Hepatocyte (in vitro differentiated cells): ENCODE measurements at regions not wholly inside any gene's neighbourhood (a gene's known extent, or its start where the extent isn't known, plus 50 kb on each side); places are given as distances from the start of the nearest gene placed in this dataset.

Source experiments
- DNase-seq: peaks from one replicate; pipeline ENCODE4 v3.0.0-alpha.2; 2016; ENCODE audit warnings: low spot score
- H2AFZ ChIP-seq: fragments of 200-600 bp; sonication (generic); 2 replicates; pipeline ENCODE4 v1.6.0; 2016; ENCODE audit warnings: antibody characterized with exemption, mild to moderate bottlenecking
- H3K27ac ChIP-seq: fragments of 200-600 bp; sonication (generic); 2 replicates; pipeline ENCODE4 v1.5.1; 2016; ENCODE audit warnings: mild to moderate bottlenecking
- H3K27me3 ChIP-seq: fragments of 200-600 bp; sonication (generic); 2 replicates; pipeline ENCODE4 v1.6.1; 2016
- H3K36me3 ChIP-seq: fragments of 200-600 bp; sonication (generic); replicated peaks from 2 replicates; pipeline ENCODE4 v1.5.1; 2016; ENCODE audit warnings: low read depth; ENCODE audit not compliant: insufficient read depth
- H3K4me1 ChIP-seq: fragments of 200-600 bp; sonication (generic); 2 replicates; pipeline ENCODE4 v1.5.1; 2016; ENCODE audit warnings: mild to moderate bottlenecking, moderate library complexity; ENCODE audit not compliant: insufficient read depth
- H3K4me2 ChIP-seq: fragments of 200-600 bp; sonication (generic); 2 replicates; pipeline ENCODE4 v1.6.0; 2016
- H3K4me3 ChIP-seq: fragments of 200-600 bp; sonication (generic); 2 replicates; pipeline ENCODE4 v1.5.1; 2016; ENCODE audit warnings: mild to moderate bottlenecking
- H3K79me2 ChIP-seq: fragments of 200-600 bp; sonication (generic); 2 replicates; pipeline ENCODE4 v1.6.0; 2017; ENCODE audit warnings: mild to moderate bottlenecking
- H3K9me2 ChIP-seq: fragments of 200-600 bp; sonication (generic); replicated peaks from 2 replicates; pipeline ENCODE4 v1.6.0; 2017; ENCODE audit warnings: mild to moderate bottlenecking; ENCODE audit not compliant: insufficient read depth
- H3K9me3 ChIP-seq: fragments of 200-600 bp; sonication (generic); 2 replicates; pipeline ENCODE4 v1.5.1; 2016; ENCODE audit warnings: low read depth, mild to moderate bottlenecking
- H4K20me1 ChIP-seq: fragments of 200-600 bp; sonication (generic); 2 replicates; pipeline ENCODE4 v1.6.0; 2016; ENCODE audit warnings: mild to moderate bottlenecking; ENCODE audit not compliant: insufficient read depth, poor library complexity, severe bottlenecking
- EZH2 ChIP-seq: fragments of 200-600 bp; sonication (generic); IDR thresholded peaks from 2 replicates; pipeline ENCODE4 v1.6.1; 2016; ENCODE audit warnings: antibody characterized with exemption, mild to moderate bottlenecking, borderline replicate concordance
- EZH2phosphoT487 ChIP-seq: fragments of 200-600 bp; sonication (generic); IDR thresholded peaks from one replicate; pipeline ENCODE4 v1.6.1; 2018; ENCODE audit warnings: antibody characterized with exemption, mild to moderate bottlenecking, low read depth, moderate library complexity; ENCODE audit not compliant: unreplicated experiment, severe bottlenecking
- WGBS: methylation state at CpG from one replicate; pipeline ENCODE4 v1.1.6; 2016; ENCODE audit warnings: low lambda C conversion rate; ENCODE audit errors: missing lambda C conversion rate; 5-methylcytosine and 5-hydroxymethylcytosine counted together
- TF ChIP-seq, protein P1 (sequence below): fragments of 200-600 bp; sonication (generic); IDR thresholded peaks from 2 replicates; pipeline ENCODE4 v1.5.1; 2016; ENCODE audit warnings: antibody characterized with exemption, mild to moderate bottlenecking; ENCODE audit not compliant: poor library complexity

DNA sequence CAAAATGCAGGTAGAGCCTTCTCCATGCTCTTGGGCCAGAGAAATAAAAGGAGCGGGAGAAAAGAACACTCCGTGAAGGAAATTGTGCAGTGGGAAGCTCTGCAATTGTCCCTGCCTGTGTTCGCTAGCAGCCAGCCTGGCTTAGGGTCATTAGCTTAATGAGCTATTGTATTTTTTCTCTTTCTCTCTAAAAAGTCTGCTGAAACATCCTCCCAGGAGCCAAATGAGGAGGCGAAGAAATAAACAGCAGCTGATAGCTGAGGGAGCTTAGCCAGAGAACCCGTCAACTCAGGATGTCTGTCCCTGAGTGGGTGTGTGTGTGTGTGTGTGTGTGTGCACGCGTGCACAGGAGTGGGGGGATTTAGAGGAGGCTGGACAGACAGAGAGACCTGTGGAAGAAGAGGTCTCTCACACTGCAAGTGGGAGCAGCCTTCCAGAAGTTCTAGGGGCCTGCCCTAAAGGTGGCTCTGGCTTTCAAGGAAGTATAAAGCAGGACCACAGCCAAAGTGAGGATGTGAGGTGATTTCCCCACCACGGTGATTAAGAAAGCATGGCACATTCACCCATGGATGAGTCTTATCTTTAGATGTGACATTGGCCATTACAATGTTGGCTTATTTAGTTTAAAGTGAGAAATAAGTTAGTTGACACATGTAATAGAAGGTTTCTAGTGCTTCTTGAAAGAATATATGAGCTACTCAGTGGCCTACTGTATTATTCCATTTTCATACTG, 690.4 kb downstream of the RNF144A start:
- Histone ChIP-seq H3K9me2 (no peaks in the 10 kb centered on the region), H3K79me2 (no peaks in the 10 kb centered on the region), H2AFZ (no peak overlapping the region), H3K4me2 (no peak overlapping the region), H3K9me3 (no peaks in the 10 kb centered on the region), H3K27ac (no peak overlapping the region), H3K36me3 (no peaks in the 10 kb centered on the region), H3K4me3 (no peak overlapping the region), H3K4me1 (no peaks in the 10 kb centered on the region), H4K20me1 (no peaks in the 10 kb centered on the region), H3K27me3 (no peaks in the 10 kb centered on the region)
- WGBS, result 78% methylated on average over 8 of the region's 8 CpGs
- DNase-seq, result no peak
- TF ChIP-seq, protein P1, sequence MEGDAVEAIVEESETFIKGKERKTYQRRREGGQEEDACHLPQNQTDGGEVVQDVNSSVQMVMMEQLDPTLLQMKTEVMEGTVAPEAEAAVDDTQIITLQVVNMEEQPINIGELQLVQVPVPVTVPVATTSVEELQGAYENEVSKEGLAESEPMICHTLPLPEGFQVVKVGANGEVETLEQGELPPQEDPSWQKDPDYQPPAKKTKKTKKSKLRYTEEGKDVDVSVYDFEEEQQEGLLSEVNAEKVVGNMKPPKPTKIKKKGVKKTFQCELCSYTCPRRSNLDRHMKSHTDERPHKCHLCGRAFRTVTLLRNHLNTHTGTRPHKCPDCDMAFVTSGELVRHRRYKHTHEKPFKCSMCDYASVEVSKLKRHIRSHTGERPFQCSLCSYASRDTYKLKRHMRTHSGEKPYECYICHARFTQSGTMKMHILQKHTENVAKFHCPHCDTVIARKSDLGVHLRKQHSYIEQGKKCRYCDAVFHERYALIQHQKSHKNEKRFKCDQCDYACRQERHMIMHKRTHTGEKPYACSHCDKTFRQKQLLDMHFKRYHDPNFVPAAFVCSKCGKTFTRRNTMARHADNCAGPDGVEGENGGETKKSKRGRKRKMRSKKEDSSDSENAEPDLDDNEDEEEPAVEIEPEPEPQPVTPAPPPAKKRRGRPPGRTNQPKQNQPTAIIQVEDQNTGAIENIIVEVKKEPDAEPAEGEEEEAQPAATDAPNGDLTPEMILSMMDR, result no peak
- TF ChIP-seq EZH2phosphoT487, result no peak
- no peak for TF ChIP-seq EZH2

DNA sequence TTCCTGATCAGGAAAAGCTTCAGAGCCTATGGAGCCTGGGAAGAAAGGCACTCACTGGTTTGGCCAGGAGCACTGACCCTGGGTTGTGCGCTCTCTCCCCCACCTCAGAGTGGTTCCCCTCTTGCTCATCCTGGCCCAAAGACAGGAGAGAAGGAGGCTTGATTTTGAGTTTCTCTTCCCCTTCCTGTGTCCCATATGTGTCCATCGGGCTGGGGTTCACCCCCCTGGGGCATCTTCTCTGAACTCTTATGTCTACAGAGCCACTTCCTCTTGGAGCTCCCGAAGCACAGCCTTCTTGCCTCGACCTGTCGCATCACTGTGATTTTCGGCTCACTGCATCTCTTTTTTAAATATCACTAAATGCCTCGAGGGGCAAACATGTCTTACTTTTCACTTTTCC, 692.3 kb downstream of the RNF144A start:
- no peaks in the 10 kb centered on the region for H3K79me2 ChIP-seq
- no peak overlapping the region for H3K4me2 ChIP-seq
- H4K20me1 ChIP-seq, result no peaks in the 10 kb centered on the region
- H3K4me1 ChIP-seq, result no peaks in the 10 kb centered on the region
- WGBS, result 91% methylated on average over 7 of the region's 7 CpGs
- no peaks in the 10 kb centered on the region for H3K9me2 ChIP-seq
- no peaks in the 10 kb centered on the region for H3K9me3 ChIP-seq
- H3K4me3 ChIP-seq, result no peak overlapping the region
- no peak for DNase-seq
- H3K27ac ChIP-seq, result no peak overlapping the region
- H3K36me3 ChIP-seq, result no peaks in the 10 kb centered on the region
- no peak overlapping the region for H2AFZ ChIP-seq
- TF ChIP-seq EZH2, result no peak
- no peak for TF ChIP-seq EZH2phosphoT487
- TF ChIP-seq, protein P1, result no peak
- no peaks in the 10 kb centered on the region for H3K27me3 ChIP-seq

DNA sequence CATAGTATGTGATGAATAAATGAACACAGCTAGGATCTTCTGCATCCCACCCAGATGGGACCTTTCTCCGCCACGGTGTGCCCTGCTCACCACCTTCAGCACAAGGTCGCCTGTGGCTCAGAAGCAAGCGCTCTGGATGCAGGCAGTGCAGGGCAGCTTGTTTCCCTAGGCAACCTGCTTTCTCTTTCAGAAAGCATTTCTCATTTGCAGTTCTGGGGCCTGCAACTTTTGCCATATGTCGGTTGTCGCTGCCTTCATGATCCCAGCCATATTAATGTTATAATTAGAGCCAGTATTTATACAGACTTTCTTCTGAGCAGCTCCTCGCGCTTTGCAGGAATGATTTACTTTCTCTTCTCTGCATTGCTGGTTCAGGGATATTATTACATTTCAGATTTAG, 692.8 kb downstream of the RNF144A start:
- TF ChIP-seq, protein P1, result no peak
- TF ChIP-seq EZH2, result no peak
- no peak for TF ChIP-seq EZH2phosphoT487
- Histone ChIP-seq H3K27me3 (no peaks in the 10 kb centered on the region), H3K4me1 (no peaks in the 10 kb centered on the region), H3K36me3 (no peaks in the 10 kb centered on the region), H3K27ac (no peak overlapping the region), H3K79me2 (no peaks in the 10 kb centered on the region), H3K4me2 (no peak overlapping the region), H3K9me2 (no peaks in the 10 kb centered on the region), H3K9me3 (no peaks in the 10 kb centered on the region), H3K4me3 (no peak overlapping the region), H2AFZ (no peak overlapping the region), H4K20me1 (no peaks in the 10 kb centered on the region)
- DNase-seq, result no peak
- 88% methylated on average over 8 of the region's 8 CpGs for WGBS

GRCh38 chr2:7611750-7612149, 694.5 kb downstream of the RNF144A start:
- TF ChIP-seq EZH2phosphoT487 (no peak), EZH2 (no peak)
- TF ChIP-seq, protein P1, result no peak
- H3K27me3 ChIP-seq, result no peaks in the 10 kb centered on the region
- no peaks in the 10 kb centered on the region for H3K9me3 ChIP-seq
- H3K4me1 ChIP-seq, result no peaks in the 10 kb centered on the region
- H2AFZ ChIP-seq, result no peak overlapping the region
- no peaks in the 10 kb centered on the region for H3K9me2 ChIP-seq
- H3K27ac ChIP-seq, result no peak overlapping the region
- H4K20me1 ChIP-seq, result no peaks in the 10 kb centered on the region
- H3K4me3 ChIP-seq, result no peak overlapping the region
- H3K36me3 ChIP-seq, result no peaks in the 10 kb centered on the region
- no peaks in the 10 kb centered on the region for H3K79me2 ChIP-seq
- 72% methylated on average over 4 of the region's 4 CpGs for WGBS
- DNase-seq, result no peak
- H3K4me2 ChIP-seq, result no peak overlapping the region
